ENCODE measurements at regions not wholly inside any gene's neighbourhood (a gene's known extent, or its start where the extent isn't known, plus 50 kb on each side); places are given as distances from the start of the nearest gene placed in this dataset.

- DNase-seq = no peak
Measured at GRCh38 chr3:66751842-66752241, 246.3 kb upstream of the KBTBD8 start.

- no peak for DNase-seq
Measured at GRCh38 chr3:66753670-66754069, 244.4 kb upstream of the KBTBD8 start.

DNA sequence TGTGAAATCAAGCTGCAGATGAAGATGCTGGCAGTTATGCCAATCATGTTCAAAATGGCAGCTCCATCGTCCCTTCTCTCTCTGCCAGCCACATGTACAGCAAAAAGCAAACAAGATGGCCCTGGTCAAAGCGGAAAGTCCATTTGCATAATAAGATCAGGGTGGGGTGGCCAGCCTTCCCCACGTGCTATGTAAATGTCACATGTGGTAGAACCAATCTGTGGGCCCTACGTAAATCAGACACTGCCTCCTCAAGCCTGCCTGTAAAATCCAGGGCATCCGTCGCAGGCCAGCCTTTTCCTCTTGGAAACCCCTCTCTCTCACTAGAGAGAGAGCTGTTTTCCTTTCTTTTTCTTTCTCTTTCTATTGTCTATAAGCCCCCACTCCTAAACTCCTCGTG, 243.5 kb upstream of the KBTBD8 start:
- no peak for DNase-seq

DNA sequence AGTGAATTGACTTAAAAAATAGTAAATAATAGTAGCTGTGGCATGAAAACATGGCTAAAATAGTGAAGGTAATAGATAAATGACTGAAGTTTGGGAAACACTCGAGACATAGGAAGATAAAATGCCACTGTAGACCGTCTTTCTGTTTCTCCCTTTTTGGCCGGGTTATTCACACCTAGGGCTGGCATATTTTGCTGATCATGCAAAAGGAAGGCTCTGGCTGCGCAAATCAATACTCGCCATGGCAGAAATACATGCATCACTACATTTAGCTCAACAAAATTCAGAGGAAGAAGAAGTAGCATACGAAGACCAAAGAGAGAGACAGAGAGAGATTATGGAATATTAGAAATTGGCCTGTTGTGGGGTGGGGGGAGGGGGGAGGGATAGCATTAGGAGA, 242.2 kb upstream of the KBTBD8 start:
- DNase-seq = no peak

DNA sequence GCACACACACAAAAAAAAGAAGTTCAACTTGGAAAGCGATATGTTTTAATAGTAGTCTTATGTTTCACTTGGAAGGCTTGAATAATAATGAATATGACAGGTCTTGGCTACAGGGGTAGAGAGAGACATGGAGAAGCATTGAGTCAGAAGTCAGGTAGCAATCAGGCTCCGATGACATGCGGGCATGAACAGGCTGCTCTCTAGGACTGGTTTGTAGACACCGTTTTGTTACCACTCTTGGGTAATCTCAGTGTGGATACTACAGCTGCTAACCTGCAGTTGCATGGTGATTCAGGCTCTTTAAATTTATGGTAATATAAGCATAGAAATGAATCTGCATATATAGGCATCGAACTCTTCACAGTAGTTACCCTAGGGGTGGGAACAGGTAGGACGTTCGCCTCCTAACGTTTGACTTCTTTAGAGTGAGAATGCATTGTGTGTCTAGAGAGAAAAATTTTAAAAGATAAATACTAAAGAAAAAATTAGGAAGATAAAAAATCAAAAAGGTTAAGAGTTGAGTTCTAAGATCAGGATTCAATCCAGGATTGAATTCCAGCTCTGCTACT, 241.6 kb upstream of the KBTBD8 start:
- DNase-seq = no peak

GRCh38 chr3:66761093-66761780, 236.9 kb upstream of the KBTBD8 start:
- no peak for DNase-seq

GRCh38 chr3:66762916-66763693, 235.0 kb upstream of the KBTBD8 start:
- DNase-seq = no peak

DNA sequence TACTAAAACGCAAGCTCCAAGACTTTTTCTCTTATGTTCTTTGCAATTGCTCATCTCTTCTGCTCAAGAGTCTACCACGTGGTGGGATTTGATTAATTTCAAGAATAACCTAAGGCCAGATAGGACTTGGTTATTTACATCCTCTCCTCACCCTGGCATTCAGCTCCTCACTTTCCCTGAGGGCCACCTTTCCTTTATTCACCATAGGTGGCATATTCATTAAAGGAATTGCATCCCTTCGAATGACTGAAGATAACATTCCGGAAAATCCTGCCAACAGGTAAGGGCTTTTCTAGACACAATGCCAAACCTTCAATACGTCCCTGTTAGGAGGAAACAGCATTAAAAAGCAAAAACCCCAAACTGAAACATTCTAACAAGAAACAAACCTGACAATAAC, 220.0 kb upstream of the KBTBD8 start:
- no peak for DNase-seq

GRCh38 chr3:66778777-66779176, 219.3 kb upstream of the KBTBD8 start:
- DNase-seq = no peak

- DNase-seq = no peak
Measured at GRCh38 chr3:66785191-66785909, 212.8 kb upstream of the KBTBD8 start.

- DNase-seq = peak; percentile 39
Measured at GRCh38 chr3:66789580-66790237, 208.4 kb upstream of the KBTBD8 start.

GRCh38 chr3:66792086-66792485, 206.0 kb upstream of the KBTBD8 start:
- no peak for DNase-seq

- DNase-seq = no peak
Measured at GRCh38 chr3:66795365-66795764, 202.7 kb upstream of the KBTBD8 start.

- DNase-seq = no peak
Measured at GRCh38 chr3:66796343-66796742, 201.8 kb upstream of the KBTBD8 start.

DNA sequence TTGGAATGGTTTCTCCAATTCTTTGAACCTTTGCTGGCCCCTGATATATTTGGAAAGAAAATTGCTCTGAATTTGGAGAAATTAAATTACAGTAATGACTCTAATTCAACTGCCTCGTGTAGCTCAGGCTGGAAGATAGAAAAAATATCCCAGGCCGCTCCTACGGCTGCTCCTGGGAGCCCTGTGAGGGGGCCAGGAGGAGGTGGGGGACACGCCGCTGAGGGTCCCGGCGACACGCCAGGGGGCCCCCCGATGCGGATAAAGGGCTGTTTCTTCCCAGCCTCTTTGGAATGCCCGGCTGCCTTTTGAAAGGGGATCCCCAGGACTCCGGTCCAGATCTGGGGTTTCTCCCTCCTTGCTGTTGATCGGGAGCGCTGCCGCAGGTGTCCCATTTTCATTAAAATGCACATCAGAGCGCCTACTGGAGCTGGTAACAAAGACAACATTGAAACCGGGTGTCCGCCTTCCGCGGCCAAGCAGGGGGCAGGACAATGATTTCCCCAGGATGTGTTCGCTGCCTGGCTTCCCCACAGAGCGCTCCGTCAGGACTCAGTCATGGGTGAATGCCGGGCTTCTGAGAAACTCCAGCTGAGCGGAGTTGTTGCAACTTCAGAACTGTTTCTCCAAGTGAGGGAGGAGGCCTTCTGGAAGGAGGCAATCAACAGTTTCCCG, 200.1 kb upstream of the KBTBD8 start:
- peak; percentile 67 for DNase-seq

DNA sequence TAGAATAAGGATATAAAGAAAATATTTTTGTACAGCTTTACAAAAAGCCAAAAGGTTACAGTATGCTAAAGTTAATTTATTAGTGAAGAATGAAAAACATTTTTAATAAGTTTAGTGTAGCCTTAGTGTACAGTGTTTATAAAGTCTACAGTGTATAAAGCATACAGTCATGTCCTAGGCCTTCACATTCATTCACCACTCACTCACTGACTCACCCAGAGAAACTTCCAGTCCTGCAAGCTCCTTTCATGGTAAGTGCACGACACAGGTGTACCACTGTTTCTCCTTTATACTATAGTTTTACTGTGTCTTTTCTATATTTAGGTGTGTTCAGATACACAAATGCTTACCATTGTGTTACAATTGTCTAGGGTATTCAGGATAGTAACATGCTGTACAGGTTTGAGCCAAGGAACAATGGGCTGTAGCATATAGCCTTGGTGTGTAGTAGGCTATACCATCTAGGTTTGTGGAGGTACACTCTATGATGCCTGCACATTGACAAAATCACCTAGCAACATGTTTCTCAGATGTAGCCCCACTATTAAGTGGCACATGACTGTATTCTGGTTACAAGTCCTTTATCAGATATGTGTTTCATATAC, 197.1 kb upstream of the KBTBD8 start:
- no peak for DNase-seq

DNA sequence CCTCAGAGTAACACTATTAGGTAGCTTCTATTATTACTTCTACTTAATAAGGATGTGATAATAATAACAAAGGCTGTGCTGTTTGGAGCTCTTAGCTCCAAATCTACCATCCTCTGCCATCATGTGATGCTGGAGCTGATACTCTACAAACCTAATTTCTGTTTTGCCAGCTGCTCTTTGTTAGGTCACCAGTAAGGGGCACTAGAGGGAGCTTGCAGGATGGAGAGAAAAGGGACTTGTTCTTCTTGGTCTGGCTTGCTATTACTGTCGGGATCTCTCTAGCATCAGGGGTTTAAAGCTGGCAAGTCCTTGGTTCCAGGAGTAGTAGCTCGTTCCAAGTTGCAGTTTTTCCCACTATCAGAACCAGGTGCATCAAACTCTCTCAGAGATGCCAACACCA, 194.9 kb upstream of the KBTBD8 start:
- DNase-seq = no peak

DNA sequence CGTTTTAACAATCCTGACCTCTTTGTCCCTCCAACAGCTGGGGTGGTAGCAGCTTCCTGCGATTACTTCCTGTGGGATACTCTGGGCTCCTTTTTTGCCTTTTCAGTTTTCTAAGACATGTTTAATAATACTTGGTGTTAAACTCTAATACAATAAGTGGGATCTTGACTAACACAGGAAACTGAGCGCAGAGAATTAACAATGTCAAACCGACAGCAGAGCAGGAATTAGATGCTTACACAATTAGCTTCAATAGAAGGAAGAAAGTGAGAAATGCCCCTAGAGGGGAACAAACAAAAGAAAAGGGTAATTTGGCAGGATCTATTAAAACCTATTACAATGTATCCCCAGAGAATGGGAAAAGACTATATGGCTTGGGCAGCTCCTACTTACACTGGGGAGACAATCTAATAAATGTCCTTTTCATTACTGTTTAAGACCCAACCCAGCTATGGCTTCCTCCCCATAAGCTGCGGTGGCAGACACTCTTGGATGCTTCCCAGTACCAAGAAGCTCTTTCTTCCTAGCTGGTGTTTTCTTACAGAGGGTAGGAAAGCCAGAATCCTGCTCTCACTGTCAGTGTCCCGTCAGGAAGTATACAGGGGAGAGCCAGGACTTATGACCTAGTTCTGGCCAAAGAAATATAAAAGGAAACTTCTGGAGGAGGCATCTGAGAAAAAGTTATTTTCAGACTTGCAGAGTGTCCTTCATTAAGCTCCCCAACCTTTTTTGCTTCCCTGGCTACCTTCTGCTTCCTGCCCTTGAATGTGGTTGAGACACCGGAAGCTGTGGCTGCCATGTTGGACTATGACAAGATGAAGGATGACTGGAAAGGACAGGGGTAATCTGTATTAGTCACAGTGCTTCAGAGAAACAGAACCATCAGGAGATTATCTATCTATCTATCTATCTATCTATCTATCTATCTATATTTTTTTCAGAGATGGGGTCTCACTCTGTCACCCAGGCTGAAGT, 194.1 kb upstream of the KBTBD8 start:
- no peak for DNase-seq

DNA sequence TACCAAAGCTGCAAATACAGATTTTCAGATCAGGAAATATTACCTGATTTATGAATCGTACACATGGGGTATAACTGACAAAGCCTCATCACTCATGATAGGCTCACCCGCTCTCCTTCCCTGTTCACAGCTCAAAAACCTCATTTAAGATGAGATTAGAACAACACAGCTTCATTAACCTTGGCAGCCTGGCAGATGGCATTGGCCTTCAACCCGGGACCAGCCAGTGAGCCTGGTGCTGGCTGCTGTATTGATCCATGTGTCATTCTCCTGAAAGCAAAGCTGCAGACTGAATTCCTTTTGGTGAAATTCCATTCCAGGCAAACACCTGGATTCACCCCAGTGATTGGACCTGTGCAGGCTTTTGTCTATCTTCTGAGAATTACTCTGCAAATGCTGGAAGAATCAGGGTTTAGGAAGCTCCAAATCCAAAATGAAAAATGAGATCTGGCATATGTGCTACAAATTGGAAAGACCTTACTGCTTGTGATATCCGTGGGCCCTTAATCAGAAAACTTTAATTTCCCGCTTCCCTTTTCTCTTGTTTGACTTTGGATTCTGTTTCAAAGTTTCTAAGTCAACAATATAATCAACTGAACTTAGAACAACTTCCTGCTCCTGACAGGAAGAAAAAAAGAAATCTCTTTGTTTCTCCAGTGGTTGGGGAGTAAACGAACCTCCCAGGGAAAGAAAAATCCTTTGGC, 189.1 kb upstream of the KBTBD8 start:
- no peak for DNase-seq
